Heart left ventricle (tissue), 13 donors: ENCODE measurements at regions not wholly inside any gene's neighbourhood (a gene's known extent, or its start where the extent isn't known, plus 50 kb on each side); places are given as distances from the start of the nearest gene placed in this dataset.

Experiments
- POLR2A ChIP-seq, 2 donors: fragments of 450-650 bp; IDR thresholded peaks; one replicate each; pipeline ENCODE4 v1.6.1; 2017; ENCODE audit warnings: antibody characterized with exemption in 2 of 2, mild to moderate bottlenecking in 2 of 2, moderate library complexity in 2 of 2
- TF ChIP-seq, protein P1 (sequence below), 12 donors: fragments of 200-600 bp; sonication (generic) in 4 of 12; IDR thresholded peaks; one replicate each; pipeline versions ENCODE4 v1.5.0 to v1.8.0; 2018 to 2022; ENCODE audit warnings: antibody characterized with exemption in 12 of 12, mild to moderate bottlenecking in 5 of 12
- donor health status: ischemic (EF 13 %, LVEDD 7.1; RV severe dilation, severe dysfunction).
- donor health status: DM: no; HTN: yes; CAD: no.
- donor health status: DM: no; HTN: no; CAD: no.
- donor health status: ischemic (EF 25% LVEDD 6.9; RV normal size, moderate dysfunction).
- donor health status: ischemic (EF 25% LVEDD 5.7; RV mildly dilated, moderate dysfunction).
- donor health status: ischemic (EF 35%, LVEDD 5.7; RV mildly dilated, moderate dysfunction).
- donor health status: nonischemic (EF 11% LVEDD 7.7; RV severe dilation, severe dysfunction).
- donor health status: DM: yes; HTN: yes; CAD: no.
- donor health status: PGD.
- donor health status: ischemic (EF 29% LVEDD 5.4; RV normal size, mild dysfunction).
- donor health status: nonischemic (EF 23%, LVEDD 6.1; RV moderate dilation, normal function).

DNA sequence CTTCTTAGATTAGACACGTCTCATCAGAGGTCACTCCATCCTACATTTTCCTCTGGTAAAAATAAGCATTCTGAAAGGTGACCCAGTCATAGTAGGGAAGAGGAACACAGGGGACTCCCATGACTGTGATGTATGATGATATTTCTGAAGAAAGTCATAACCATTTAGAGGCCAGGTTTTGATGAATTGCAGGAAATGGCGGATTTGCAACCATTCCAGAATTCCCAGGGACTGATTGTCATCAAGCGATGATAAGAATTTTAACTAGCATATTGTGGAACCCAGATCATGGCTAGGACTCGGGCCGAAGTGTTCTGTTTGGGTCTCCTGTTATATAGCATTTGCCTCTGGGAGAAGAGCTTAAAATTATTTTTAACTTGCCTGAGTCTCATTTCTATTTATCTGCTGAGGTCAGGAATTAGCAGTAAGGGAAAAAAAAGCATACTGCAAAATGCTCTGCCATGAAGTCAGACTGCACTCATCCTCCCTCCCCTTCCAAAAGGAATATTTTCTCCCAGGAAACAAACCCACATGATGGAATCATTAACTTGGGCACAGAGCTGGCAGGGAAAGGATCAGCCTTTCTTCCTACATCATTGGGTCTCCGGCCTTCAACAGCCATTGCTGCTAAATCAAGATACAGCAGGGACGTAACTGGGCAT lies 286.7 kb downstream of the HLX start:
- TF ChIP-seq, protein P1, sequence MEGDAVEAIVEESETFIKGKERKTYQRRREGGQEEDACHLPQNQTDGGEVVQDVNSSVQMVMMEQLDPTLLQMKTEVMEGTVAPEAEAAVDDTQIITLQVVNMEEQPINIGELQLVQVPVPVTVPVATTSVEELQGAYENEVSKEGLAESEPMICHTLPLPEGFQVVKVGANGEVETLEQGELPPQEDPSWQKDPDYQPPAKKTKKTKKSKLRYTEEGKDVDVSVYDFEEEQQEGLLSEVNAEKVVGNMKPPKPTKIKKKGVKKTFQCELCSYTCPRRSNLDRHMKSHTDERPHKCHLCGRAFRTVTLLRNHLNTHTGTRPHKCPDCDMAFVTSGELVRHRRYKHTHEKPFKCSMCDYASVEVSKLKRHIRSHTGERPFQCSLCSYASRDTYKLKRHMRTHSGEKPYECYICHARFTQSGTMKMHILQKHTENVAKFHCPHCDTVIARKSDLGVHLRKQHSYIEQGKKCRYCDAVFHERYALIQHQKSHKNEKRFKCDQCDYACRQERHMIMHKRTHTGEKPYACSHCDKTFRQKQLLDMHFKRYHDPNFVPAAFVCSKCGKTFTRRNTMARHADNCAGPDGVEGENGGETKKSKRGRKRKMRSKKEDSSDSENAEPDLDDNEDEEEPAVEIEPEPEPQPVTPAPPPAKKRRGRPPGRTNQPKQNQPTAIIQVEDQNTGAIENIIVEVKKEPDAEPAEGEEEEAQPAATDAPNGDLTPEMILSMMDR (IDR thresholded peaks at IDR 0.05), result no peak
- no peak for TF ChIP-seq POLR2A (IDR thresholded peaks at IDR 0.05)
